Liver (tissue), 8 donors: ENCODE measurements at regions not wholly inside any gene's neighbourhood (a gene's known extent, or its start where the extent isn't known, plus 50 kb on each side); places are given as distances from the start of the nearest gene placed in this dataset.

Experiments
- DNase-seq: peaks from one replicate; pipeline ENCODE4 v3.0.0-alpha.2; 2017; ENCODE audit warnings: low spot score
- H3K27ac ChIP-seq, 2 donors: one replicate each; pipeline ENCODE4 v1.7.0; 2013; ENCODE audit warnings: inconsistent platforms in 2 of 2, low read length in 2 of 2, control low read depth in 1 of 2, low read depth in 1 of 2, mild to moderate bottlenecking in 1 of 2
- H3K27me3 ChIP-seq, 4 donors: one replicate each; pipeline versions ENCODE4 v1.6.1 to v1.7.0; 2013; ENCODE audit warnings: low read length in 3 of 4, inconsistent platforms in 1 of 4, mild to moderate bottlenecking in 1 of 4, moderate library complexity in 1 of 4; ENCODE audit not compliant: control insufficient read depth in 4 of 4, insufficient read depth in 4 of 4
- H3K36me3 ChIP-seq, 4 donors: one replicate each; pipeline versions ENCODE4 v1.6.1 to v1.7.0; 2013; ENCODE audit warnings: low read length in 3 of 4, mild to moderate bottlenecking in 3 of 4, low read depth in 1 of 4, moderate library complexity in 1 of 4; ENCODE audit not compliant: control insufficient read depth in 4 of 4, insufficient read depth in 3 of 4
- H3K4me1 ChIP-seq, 4 donors: one replicate each; pipeline versions ENCODE4 v1.6.1 to v1.7.0; 2013; ENCODE audit warnings: low read length in 3 of 4, mild to moderate bottlenecking in 3 of 4, moderate library complexity in 1 of 4; ENCODE audit not compliant: control insufficient read depth in 4 of 4, insufficient read depth in 4 of 4
- H3K4me3 ChIP-seq, 3 donors: one replicate each; pipeline versions ENCODE4 v1.6.1 to v1.7.0; 2013; ENCODE audit warnings: low read length in 3 of 3, control low read depth in 1 of 3, low read depth in 1 of 3, mild to moderate bottlenecking in 1 of 3
- H3K9ac ChIP-seq, 2 donors: one replicate each; pipeline ENCODE4 v1.7.0; 2013; ENCODE audit warnings: low read length in 2 of 2, mild to moderate bottlenecking in 2 of 2, moderate library complexity in 2 of 2, control low read depth in 1 of 2, low read depth in 1 of 2
- H3K9me3 ChIP-seq, 4 donors: one replicate each; pipeline versions ENCODE4 v1.6.1 to v1.7.0; 2013; ENCODE audit warnings: low read length in 3 of 4; ENCODE audit not compliant: control insufficient read depth in 4 of 4
- FOXA1 ChIP-seq: IDR thresholded peaks from 2 replicates; pipeline ENCODE4 v1.6.1; 2016; ENCODE audit warnings: antibody characterized with exemption
- FOXA2 ChIP-seq: IDR thresholded peaks from 2 replicates; pipeline ENCODE4 v1.6.1; 2016; ENCODE audit warnings: antibody characterized with exemption
- HNF4A ChIP-seq, 2 donors: conservative IDR thresholded peaks; 2 replicates each; pipeline ENCODE4 v1.6.1; 2016; ENCODE audit warnings: antibody characterized with exemption in 2 of 2, mild to moderate bottlenecking in 2 of 2
- HNF4G ChIP-seq: IDR thresholded peaks from 2 replicates; pipeline ENCODE4 v1.6.1; 2016; ENCODE audit warnings: antibody characterized with exemption
- NR2F2 ChIP-seq: IDR thresholded peaks from 2 replicates; pipeline ENCODE4 v1.6.1; 2016; ENCODE audit warnings: antibody characterized with exemption
- RXRA ChIP-seq, 2 donors: IDR thresholded peaks; 2 replicates each; pipeline ENCODE4 v1.6.1; 2017 to 2018; ENCODE audit warnings: antibody characterized with exemption in 2 of 2, mild to moderate bottlenecking in 1 of 2
- SP1 ChIP-seq: IDR thresholded peaks from 2 replicates; pipeline ENCODE4 v1.6.1; 2018; ENCODE audit warnings: antibody characterized with exemption, mild to moderate bottlenecking
- TAF1 ChIP-seq: conservative IDR thresholded peaks from 2 replicates; pipeline ENCODE4 v1.6.1; 2016; ENCODE audit warnings: antibody characterized with exemption, mild to moderate bottlenecking
- YY1 ChIP-seq: IDR thresholded peaks from 2 replicates; pipeline ENCODE4 v1.6.1; 2016; ENCODE audit warnings: antibody characterized with exemption, mild to moderate bottlenecking
- WGBS: extraction: QIAGEN DNeasy Blood & Tissue Kit; methylation state at CpG from one replicate; pipeline ENCODE4 v1.1.7; 2013; 5-methylcytosine and 5-hydroxymethylcytosine counted together
- TF ChIP-seq, protein P1 (sequence below): IDR thresholded peaks from 2 replicates; pipeline ENCODE4 v1.6.1; 2016; ENCODE audit warnings: antibody characterized with exemption, mild to moderate bottlenecking
- TF ChIP-seq, protein P2 (sequence below): IDR thresholded peaks from 2 replicates; pipeline ENCODE4 v1.6.1; 2016; ENCODE audit warnings: antibody characterized with exemption
- TF ChIP-seq, protein P3 (sequence below): fragments of 150-350 bp; IDR thresholded peaks from 2 replicates; pipeline ENCODE4 v1.5.1; 2017; ENCODE audit warnings: improper control_type of control experiment, low read depth, low read length; ENCODE audit not compliant: missing input control
- TF ChIP-seq, protein P4 (sequence below): IDR thresholded peaks from 2 replicates; pipeline ENCODE4 v1.6.1; 2016; ENCODE audit warnings: antibody characterized with exemption
- donor health status: healthy.
- donor health status: healthy.
- donor health status: healthy.
- donor health status: healthy.
- donor health status: healthy.

DNA sequence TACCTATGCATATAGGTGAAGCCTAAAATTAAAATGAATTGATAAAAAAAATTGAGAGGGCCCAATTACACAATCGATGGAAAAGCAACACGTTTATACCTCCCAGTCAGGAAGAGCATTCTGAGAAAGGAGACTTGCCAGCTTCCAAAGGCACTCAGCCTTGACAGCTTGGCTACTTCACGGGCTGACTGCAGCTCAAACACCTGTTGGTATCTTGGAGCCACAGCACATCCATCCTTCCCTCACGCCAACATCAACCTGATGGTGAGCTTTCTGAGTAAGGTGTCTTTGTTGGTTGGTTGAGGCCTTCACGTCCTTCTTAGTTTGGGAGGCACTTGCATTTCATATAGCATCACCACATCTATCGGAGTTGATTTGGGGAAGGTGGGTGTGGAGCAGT, 598.9 kb upstream of the DIPK2B start (continued):
- TF ChIP-seq, protein P1, sequence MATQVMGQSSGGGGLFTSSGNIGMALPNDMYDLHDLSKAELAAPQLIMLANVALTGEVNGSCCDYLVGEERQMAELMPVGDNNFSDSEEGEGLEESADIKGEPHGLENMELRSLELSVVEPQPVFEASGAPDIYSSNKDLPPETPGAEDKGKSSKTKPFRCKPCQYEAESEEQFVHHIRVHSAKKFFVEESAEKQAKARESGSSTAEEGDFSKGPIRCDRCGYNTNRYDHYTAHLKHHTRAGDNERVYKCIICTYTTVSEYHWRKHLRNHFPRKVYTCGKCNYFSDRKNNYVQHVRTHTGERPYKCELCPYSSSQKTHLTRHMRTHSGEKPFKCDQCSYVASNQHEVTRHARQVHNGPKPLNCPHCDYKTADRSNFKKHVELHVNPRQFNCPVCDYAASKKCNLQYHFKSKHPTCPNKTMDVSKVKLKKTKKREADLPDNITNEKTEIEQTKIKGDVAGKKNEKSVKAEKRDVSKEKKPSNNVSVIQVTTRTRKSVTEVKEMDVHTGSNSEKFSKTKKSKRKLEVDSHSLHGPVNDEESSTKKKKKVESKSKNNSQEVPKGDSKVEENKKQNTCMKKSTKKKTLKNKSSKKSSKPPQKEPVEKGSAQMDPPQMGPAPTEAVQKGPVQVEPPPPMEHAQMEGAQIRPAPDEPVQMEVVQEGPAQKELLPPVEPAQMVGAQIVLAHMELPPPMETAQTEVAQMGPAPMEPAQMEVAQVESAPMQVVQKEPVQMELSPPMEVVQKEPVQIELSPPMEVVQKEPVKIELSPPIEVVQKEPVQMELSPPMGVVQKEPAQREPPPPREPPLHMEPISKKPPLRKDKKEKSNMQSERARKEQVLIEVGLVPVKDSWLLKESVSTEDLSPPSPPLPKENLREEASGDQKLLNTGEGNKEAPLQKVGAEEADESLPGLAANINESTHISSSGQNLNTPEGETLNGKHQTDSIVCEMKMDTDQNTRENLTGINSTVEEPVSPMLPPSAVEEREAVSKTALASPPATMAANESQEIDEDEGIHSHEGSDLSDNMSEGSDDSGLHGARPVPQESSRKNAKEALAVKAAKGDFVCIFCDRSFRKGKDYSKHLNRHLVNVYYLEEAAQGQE = no peak

DNA sequence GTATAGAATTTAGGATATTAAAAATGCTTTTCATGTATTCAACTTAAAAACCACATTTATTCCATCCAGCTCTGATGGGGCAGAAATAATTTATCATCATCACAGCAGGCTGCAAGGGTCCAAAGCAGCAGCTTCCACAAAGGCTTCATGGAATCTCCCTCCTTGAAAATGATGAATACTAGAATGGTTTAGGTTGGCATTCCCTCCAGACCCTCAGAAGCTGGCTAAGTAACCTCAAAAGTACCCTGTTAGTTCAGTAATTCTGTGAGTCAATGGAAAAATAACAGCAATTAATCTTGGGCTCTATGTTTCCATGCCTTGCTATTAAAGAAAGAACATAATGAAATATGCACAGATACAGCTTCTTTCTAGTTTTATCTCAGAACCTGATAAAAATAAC, 594.9 kb upstream of the DIPK2B start:
- Histone ChIP-seq H3K36me3 (no peaks in the 10 kb centered on the region), H3K27me3 (no peaks in the 10 kb centered on the region), H3K4me3 (no peak overlapping the region), H3K4me1 (no peaks in the 10 kb centered on the region), H3K9ac (no peak overlapping the region), H3K27ac (no peak overlapping the region), H3K9me3 (no peaks in the 10 kb centered on the region)
- DNase-seq = no peak
- TF ChIP-seq NR2F2 = no peak
- no peak for TF ChIP-seq FOXA2
- TF ChIP-seq, protein P2, sequence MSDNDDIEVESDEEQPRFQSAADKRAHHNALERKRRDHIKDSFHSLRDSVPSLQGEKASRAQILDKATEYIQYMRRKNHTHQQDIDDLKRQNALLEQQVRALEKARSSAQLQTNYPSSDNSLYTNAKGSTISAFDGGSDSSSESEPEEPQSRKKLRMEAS = no peak
- TF ChIP-seq HNF4A (conservative IDR thresholded peaks at IDR 0.05) = no peak
- TF ChIP-seq TAF1 = no peak
- TF ChIP-seq, protein P3, sequence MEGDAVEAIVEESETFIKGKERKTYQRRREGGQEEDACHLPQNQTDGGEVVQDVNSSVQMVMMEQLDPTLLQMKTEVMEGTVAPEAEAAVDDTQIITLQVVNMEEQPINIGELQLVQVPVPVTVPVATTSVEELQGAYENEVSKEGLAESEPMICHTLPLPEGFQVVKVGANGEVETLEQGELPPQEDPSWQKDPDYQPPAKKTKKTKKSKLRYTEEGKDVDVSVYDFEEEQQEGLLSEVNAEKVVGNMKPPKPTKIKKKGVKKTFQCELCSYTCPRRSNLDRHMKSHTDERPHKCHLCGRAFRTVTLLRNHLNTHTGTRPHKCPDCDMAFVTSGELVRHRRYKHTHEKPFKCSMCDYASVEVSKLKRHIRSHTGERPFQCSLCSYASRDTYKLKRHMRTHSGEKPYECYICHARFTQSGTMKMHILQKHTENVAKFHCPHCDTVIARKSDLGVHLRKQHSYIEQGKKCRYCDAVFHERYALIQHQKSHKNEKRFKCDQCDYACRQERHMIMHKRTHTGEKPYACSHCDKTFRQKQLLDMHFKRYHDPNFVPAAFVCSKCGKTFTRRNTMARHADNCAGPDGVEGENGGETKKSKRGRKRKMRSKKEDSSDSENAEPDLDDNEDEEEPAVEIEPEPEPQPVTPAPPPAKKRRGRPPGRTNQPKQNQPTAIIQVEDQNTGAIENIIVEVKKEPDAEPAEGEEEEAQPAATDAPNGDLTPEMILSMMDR = no peak
- TF ChIP-seq FOXA1 = no peak
- no peak for TF ChIP-seq SP1
- no peak for TF ChIP-seq RXRA (IDR thresholded peaks at IDR 0.05)
- TF ChIP-seq YY1 = no peak
- TF ChIP-seq, protein P4, sequence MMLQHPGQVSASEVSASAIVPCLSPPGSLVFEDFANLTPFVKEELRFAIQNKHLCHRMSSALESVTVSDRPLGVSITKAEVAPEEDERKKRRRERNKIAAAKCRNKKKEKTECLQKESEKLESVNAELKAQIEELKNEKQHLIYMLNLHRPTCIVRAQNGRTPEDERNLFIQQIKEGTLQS = no peak

DNA sequence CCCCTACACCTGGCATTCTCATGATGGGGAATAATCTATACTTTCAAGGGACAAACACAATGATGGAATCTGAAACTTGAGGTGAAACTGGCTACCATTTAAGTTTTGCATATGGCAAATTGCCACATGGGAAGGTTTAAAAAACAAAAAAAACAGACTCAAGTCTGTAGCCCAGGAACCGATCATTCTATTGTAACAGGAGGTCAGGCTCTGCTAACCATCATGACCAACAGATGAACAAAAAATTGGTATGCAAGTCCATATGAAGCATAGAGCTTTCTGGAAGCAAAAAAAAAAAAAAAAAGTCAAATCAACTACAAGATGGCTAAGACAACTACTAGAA, 594.3 kb upstream of the DIPK2B start:
- Histone ChIP-seq H3K9me3 (no peaks in the 10 kb centered on the region), H3K27me3 (peaks cover 0 to 3% (median 0%) of the 10 kb centered on the region in 4 donors), H3K9ac (no peak overlapping the region), H3K4me1 (no peaks in the 10 kb centered on the region), H3K27ac (no peak overlapping the region), H3K4me3 (no peak overlapping the region), H3K36me3 (no peaks in the 10 kb centered on the region)
- WGBS = 95% methylated on average over 1 of the region's 1 CpG
- no peak for TF ChIP-seq YY1
- TF ChIP-seq SP1 = no peak
- no peak for TF ChIP-seq FOXA1
- TF ChIP-seq, protein P2 = no peak
- TF ChIP-seq TAF1 = no peak
- TF ChIP-seq HNF4G = no peak
- TF ChIP-seq, protein P1 = no peak
- no peak for DNase-seq
